Nephron progenitor cell (in vitro differentiated cells): ENCODE measurements at regions not wholly inside any gene's neighbourhood (a gene's known extent, or its start where the extent isn't known, plus 50 kb on each side); places are given as distances from the start of the nearest gene placed in this dataset.
A peak's percentile ranks its signal among the peaks of the same experiment; 100 is the strongest.

Experiments used
- DNase-seq: peaks from one replicate; pipeline ENCODE4 v3.0.0; 2021
- H3K27ac Mint-ChIP-seq: 2 replicates; pipeline ENCODE4 v1.8.0; 2021; ENCODE audit warnings: mild to moderate bottlenecking, moderate library complexity, mixed read lengths
- H3K27me3 Mint-ChIP-seq: 2 replicates; pipeline ENCODE4 v1.8.0; 2021; ENCODE audit warnings: mild to moderate bottlenecking, low read depth, mixed read lengths; ENCODE audit not compliant: poor library complexity
- H3K36me3 Mint-ChIP-seq: 2 replicates; pipeline ENCODE4 v1.8.0; 2021; ENCODE audit warnings: low read depth, mixed read lengths
- H3K4me1 Mint-ChIP-seq: 2 replicates; pipeline ENCODE4 v1.8.0; 2021; ENCODE audit warnings: mixed read lengths
- H3K4me3 Mint-ChIP-seq: 2 replicates; pipeline ENCODE4 v1.8.0; 2021; ENCODE audit warnings: mild to moderate bottlenecking, moderate library complexity, mixed read lengths
- H3K9me3 Mint-ChIP-seq: 2 replicates; pipeline ENCODE4 v1.8.0; 2021; ENCODE audit warnings: mild to moderate bottlenecking, moderate library complexity, mixed read lengths
- TF ChIP-seq, protein P1 (sequence below): fragments of 200-600 bp; sonication (generic); IDR thresholded peaks from 2 replicates; pipeline ENCODE4 v1.5.0; 2021; ENCODE audit warnings: antibody characterized with exemption

- no peak for DNase-seq
- no peak overlapping the region for H3K4me3 Mint-ChIP-seq
Observed at GRCh38 chr5:116923344-116923743, 348.7 kb upstream of the SEMA6A start.

GRCh38 chr5:116922532-116922931 is 347.9 kb upstream of the SEMA6A start:
- Mint-ChIP-seq H3K9me3 (no peaks in the 10 kb centered on the region), H3K36me3 (no peaks in the 10 kb centered on the region), H3K4me1 (peaks cover 17% of the 10 kb centered on the region), H3K27me3 (no peaks in the 10 kb centered on the region), H3K4me3 (no peak overlapping the region), H3K27ac (no peak overlapping the region)
- TF ChIP-seq, protein P1, sequence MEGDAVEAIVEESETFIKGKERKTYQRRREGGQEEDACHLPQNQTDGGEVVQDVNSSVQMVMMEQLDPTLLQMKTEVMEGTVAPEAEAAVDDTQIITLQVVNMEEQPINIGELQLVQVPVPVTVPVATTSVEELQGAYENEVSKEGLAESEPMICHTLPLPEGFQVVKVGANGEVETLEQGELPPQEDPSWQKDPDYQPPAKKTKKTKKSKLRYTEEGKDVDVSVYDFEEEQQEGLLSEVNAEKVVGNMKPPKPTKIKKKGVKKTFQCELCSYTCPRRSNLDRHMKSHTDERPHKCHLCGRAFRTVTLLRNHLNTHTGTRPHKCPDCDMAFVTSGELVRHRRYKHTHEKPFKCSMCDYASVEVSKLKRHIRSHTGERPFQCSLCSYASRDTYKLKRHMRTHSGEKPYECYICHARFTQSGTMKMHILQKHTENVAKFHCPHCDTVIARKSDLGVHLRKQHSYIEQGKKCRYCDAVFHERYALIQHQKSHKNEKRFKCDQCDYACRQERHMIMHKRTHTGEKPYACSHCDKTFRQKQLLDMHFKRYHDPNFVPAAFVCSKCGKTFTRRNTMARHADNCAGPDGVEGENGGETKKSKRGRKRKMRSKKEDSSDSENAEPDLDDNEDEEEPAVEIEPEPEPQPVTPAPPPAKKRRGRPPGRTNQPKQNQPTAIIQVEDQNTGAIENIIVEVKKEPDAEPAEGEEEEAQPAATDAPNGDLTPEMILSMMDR: no peak
- no peak for DNase-seq

More at GRCh38 chr5:116923344-116923743, 348.7 kb upstream of the SEMA6A start:
- Mint-ChIP-seq H3K4me1 (peaks cover 17% of the 10 kb centered on the region), H3K9me3 (no peaks in the 10 kb centered on the region), H3K27me3 (no peaks in the 10 kb centered on the region), H3K36me3 (no peaks in the 10 kb centered on the region), H3K27ac (peak overlapping the region; percentile 89)
- TF ChIP-seq, protein P1: no peak

- H3K27ac Mint-ChIP-seq: no peak overlapping the region
- no peaks in the 10 kb centered on the region for H3K4me1 Mint-ChIP-seq
- H3K9me3 Mint-ChIP-seq: no peaks in the 10 kb centered on the region
- no peaks in the 10 kb centered on the region for H3K36me3 Mint-ChIP-seq
- no peak for DNase-seq
- peaks cover 3% of the 10 kb centered on the region for H3K27me3 Mint-ChIP-seq
- TF ChIP-seq, protein P1: no peak
- no peak overlapping the region for H3K4me3 Mint-ChIP-seq
Observed at GRCh38 chr5:116914869-116915504, 340.4 kb upstream of the SEMA6A start.

DNA sequence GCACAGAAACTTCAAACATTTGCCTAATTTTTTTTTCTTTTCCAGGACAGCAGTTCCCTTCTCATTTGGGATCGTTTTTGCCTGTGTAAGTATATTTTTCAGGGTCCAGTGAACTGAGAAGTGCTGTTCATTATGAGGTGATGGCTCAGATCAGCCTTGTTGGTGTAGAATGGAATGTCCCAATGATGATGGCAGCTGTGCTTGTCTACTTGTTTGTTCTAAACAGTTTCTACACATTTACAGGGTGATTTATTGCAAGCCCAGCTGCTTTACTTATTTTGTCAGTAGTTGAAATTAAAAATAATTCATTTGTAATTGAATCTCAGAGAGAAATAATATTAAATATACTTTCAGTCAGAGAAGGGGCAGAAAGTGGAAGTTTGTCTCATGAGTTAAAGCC is 337.6 kb upstream of the SEMA6A start:
- TF ChIP-seq, protein P1: no peak
- peaks cover 3% of the 10 kb centered on the region for H3K27me3 Mint-ChIP-seq
- no peak overlapping the region for H3K27ac Mint-ChIP-seq
- no peaks in the 10 kb centered on the region for H3K4me1 Mint-ChIP-seq
- no peaks in the 10 kb centered on the region for H3K9me3 Mint-ChIP-seq
- DNase-seq: no peak
- H3K36me3 Mint-ChIP-seq: no peaks in the 10 kb centered on the region
- H3K4me3 Mint-ChIP-seq: no peak overlapping the region

DNA sequence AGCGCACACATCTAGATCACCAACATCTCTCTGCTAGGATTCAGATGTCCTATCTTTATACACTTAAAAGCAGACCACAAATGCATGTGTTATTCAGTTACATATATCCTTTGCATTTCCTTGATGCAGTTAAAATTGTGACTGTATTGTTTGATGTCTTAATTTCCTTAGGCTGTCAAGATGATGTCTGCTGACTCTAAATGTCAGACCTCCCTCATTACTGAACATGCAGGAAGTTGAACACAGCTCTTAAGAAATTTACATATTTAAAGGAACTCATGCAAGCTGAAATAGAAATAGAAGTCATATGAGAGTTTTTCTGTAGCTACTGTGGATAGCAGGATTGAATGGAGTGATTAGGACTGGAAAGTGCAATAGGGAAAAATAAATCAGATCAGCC is 336.5 kb upstream of the SEMA6A start:
- no peak overlapping the region for H3K4me3 Mint-ChIP-seq
- TF ChIP-seq, protein P1: no peak
- H3K9me3 Mint-ChIP-seq: no peaks in the 10 kb centered on the region
- no peaks in the 10 kb centered on the region for H3K36me3 Mint-ChIP-seq
- no peak overlapping the region for H3K27ac Mint-ChIP-seq
- DNase-seq: no peak
- H3K27me3 Mint-ChIP-seq: peaks cover 3% of the 10 kb centered on the region
- no peaks in the 10 kb centered on the region for H3K4me1 Mint-ChIP-seq

- H3K4me3 Mint-ChIP-seq: no peak overlapping the region
- no peak overlapping the region for H3K27ac Mint-ChIP-seq
- TF ChIP-seq, protein P1: no peak
- H3K27me3 Mint-ChIP-seq: peaks cover 3% of the 10 kb centered on the region
- H3K4me1 Mint-ChIP-seq: no peaks in the 10 kb centered on the region
- no peak for DNase-seq
- no peaks in the 10 kb centered on the region for H3K9me3 Mint-ChIP-seq
- no peaks in the 10 kb centered on the region for H3K36me3 Mint-ChIP-seq
Observed at GRCh38 chr5:116908537-116908936, 333.9 kb upstream of the SEMA6A start.
